OCI-LY3 (cell line): ENCODE measurements at regions not wholly inside any gene's neighbourhood (a gene's known extent, or its start where the extent isn't known, plus 50 kb on each side); places are given as distances from the start of the nearest gene placed in this dataset.

Experiments
- EZH2phosphoT487 ChIP-seq: fragments of 200-600 bp; shearing (Covaris generic); IDR thresholded peaks from 2 replicates; pipeline ENCODE4 v1.6.1; 2018; ENCODE audit warnings: antibody characterized with exemption, mixed run types, low read depth
- TF ChIP-seq, protein P1 (sequence below): fragments of 200-600, 300-600 bp; sonication (generic); IDR thresholded peaks from 2 replicates; pipeline ENCODE4 v1.5.1; 2014; ENCODE audit warnings: antibody characterized with exemption, low read length, low read depth

- TF ChIP-seq, protein P1, sequence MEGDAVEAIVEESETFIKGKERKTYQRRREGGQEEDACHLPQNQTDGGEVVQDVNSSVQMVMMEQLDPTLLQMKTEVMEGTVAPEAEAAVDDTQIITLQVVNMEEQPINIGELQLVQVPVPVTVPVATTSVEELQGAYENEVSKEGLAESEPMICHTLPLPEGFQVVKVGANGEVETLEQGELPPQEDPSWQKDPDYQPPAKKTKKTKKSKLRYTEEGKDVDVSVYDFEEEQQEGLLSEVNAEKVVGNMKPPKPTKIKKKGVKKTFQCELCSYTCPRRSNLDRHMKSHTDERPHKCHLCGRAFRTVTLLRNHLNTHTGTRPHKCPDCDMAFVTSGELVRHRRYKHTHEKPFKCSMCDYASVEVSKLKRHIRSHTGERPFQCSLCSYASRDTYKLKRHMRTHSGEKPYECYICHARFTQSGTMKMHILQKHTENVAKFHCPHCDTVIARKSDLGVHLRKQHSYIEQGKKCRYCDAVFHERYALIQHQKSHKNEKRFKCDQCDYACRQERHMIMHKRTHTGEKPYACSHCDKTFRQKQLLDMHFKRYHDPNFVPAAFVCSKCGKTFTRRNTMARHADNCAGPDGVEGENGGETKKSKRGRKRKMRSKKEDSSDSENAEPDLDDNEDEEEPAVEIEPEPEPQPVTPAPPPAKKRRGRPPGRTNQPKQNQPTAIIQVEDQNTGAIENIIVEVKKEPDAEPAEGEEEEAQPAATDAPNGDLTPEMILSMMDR, result no peak
- no peak for TF ChIP-seq EZH2phosphoT487
Observed at GRCh38 chr20:7240490-7240889, 473.0 kb downstream of the BMP2 start.
